Neural cell (in vitro differentiated cells): ENCODE measurements at regions not wholly inside any gene's neighbourhood (a gene's known extent, or its start where the extent isn't known, plus 50 kb on each side); places are given as distances from the start of the nearest gene placed in this dataset.

ENCODE experiments used
- H2AFZ ChIP-seq: fragments of 200-600, 300-800 bp; sonication (generic), shearing (Covaris generic); 2 replicates; pipeline ENCODE4 v1.6.0; 2014; ENCODE audit warnings: low read depth, mild to moderate bottlenecking, antibody characterized with exemption, low read length, moderate library complexity
- H3F3A ChIP-seq: fragments of 200-600 bp; shearing (Covaris generic); 2 replicates; pipeline ENCODE4 v1.6.1; 2016; ENCODE audit warnings: mild to moderate bottlenecking, moderate library complexity, mixed read lengths, antibody characterized with exemption, low read length; ENCODE audit not compliant: insufficient read depth, poor library complexity, severe bottlenecking
- H3K27ac ChIP-seq: fragments of 200-600, 300-800 bp; sonication (generic), shearing (Covaris generic); 2 replicates; pipeline ENCODE4 v1.5.1; 2014; ENCODE audit warnings: mild to moderate bottlenecking, low read length, moderate library complexity
- H3K27me3 ChIP-seq: fragments of 300-800, 200-600 bp; sonication (generic), shearing (Covaris generic); 2 replicates; pipeline ENCODE4 v1.6.0; 2014; ENCODE audit warnings: mild to moderate bottlenecking, low read depth, low read length, moderate library complexity; ENCODE audit not compliant: insufficient read depth
- H3K36me3 ChIP-seq: fragments of 300-800, 200-600 bp; sonication (generic), shearing (Covaris generic); 2 replicates; pipeline ENCODE4 v1.5.1; 2014; ENCODE audit warnings: mild to moderate bottlenecking, antibody characterized with exemption, low read length, moderate library complexity; ENCODE audit not compliant: insufficient read depth
- H3K4me2 ChIP-seq: fragments of 300-800, 200-600 bp; sonication (generic), shearing (Covaris generic); 2 replicates; pipeline ENCODE4 v1.6.0; 2014; ENCODE audit warnings: mild to moderate bottlenecking, low read length
- H3K4me3 ChIP-seq: fragments of 300-800, 200-600 bp; sonication (generic), shearing (Covaris generic); 2 replicates; pipeline ENCODE4 v1.5.1; 2014; ENCODE audit warnings: mild to moderate bottlenecking, low read length, moderate library complexity
- H3K79me2 ChIP-seq: fragments of 200-600 bp; shearing (Covaris generic); replicated peaks from 2 replicates; pipeline ENCODE4 v1.6.0; 2014; ENCODE audit warnings: mild to moderate bottlenecking, low read length, moderate library complexity; ENCODE audit not compliant: insufficient read depth
- H3K9ac ChIP-seq: fragments of 300-800, 200-600 bp; sonication (generic), shearing (Covaris generic); 2 replicates; pipeline ENCODE4 v1.6.1; 2016; ENCODE audit warnings: mild to moderate bottlenecking, low read length, mixed read lengths
- H3K9me2 ChIP-seq: fragments of 200-600 bp; shearing (Covaris generic); 2 replicates; pipeline ENCODE4 v1.6.1; 2016; ENCODE audit warnings: mild to moderate bottlenecking, low read length, mixed read lengths; ENCODE audit not compliant: insufficient read depth
- H3K9me3 ChIP-seq: fragments of 200-600, 300-800 bp; sonication (generic), shearing (Covaris generic); 2 replicates; pipeline ENCODE4 v1.6.1; 2016; ENCODE audit warnings: mild to moderate bottlenecking, mixed run types, low read length, moderate library complexity, mixed read lengths
- H4K20me1 ChIP-seq: fragments of 200-600 bp; shearing (Covaris generic); 2 replicates; pipeline ENCODE4 v1.6.1; 2016; ENCODE audit warnings: mild to moderate bottlenecking, mixed run types; ENCODE audit not compliant: insufficient read depth
- CTCF ChIP-seq: fragments of 450-650 bp; IDR thresholded peaks from 2 replicates; pipeline ENCODE4 v1.5.1; 2014; ENCODE audit warnings: antibody characterized with exemption, mild to moderate bottlenecking, moderate library complexity; ENCODE audit not compliant: poor library complexity, severe bottlenecking
- EP300 ChIP-seq: fragments of 450-650 bp; conservative IDR thresholded peaks from 2 replicates; pipeline ENCODE4 v1.6.1; 2014; ENCODE audit warnings: antibody characterized with exemption, mild to moderate bottlenecking, moderate library complexity; ENCODE audit not compliant: poor library complexity, severe bottlenecking
- EZH2 ChIP-seq: fragments of 200-600, 300-800 bp; shearing (Covaris generic), sonication (generic); IDR thresholded peaks from 2 replicates; pipeline ENCODE4 v1.6.1; 2014; ENCODE audit warnings: antibody characterized with exemption, low read length, borderline replicate concordance, mild to moderate bottlenecking; ENCODE audit not compliant: insufficient read depth, poor library complexity, severe bottlenecking
- MXI1 ChIP-seq: fragments of 450-650 bp; conservative IDR thresholded peaks from 2 replicates; pipeline ENCODE4 v1.6.1; 2014; ENCODE audit warnings: antibody characterized with exemption, mild to moderate bottlenecking; ENCODE audit not compliant: poor library complexity, severe bottlenecking
- POLR2AphosphoS5 ChIP-seq: IDR thresholded peaks from 2 replicates; pipeline ENCODE4 v1.6.1; 2012
- RAD21 ChIP-seq: fragments of 450-650 bp; conservative IDR thresholded peaks from 2 replicates; pipeline ENCODE4 v1.6.1; 2014; ENCODE audit warnings: antibody characterized with exemption, mild to moderate bottlenecking, moderate library complexity
- REST ChIP-seq: IDR thresholded peaks from 2 replicates; pipeline ENCODE4 v1.6.1; 2012; ENCODE audit warnings: borderline replicate concordance
- SMC3 ChIP-seq: fragments of 450-650 bp; conservative IDR thresholded peaks from 2 replicates; pipeline ENCODE4 v1.6.1; 2014; ENCODE audit warnings: antibody characterized with exemption, mild to moderate bottlenecking, moderate library complexity; ENCODE audit not compliant: poor library complexity
- TAF1 ChIP-seq: IDR thresholded peaks from 2 replicates; pipeline ENCODE4 v1.6.1; 2012; ENCODE audit warnings: low read depth

- no peaks in the 10 kb centered on the region for H3K9me3 ChIP-seq
- no peaks in the 10 kb centered on the region for H3K27me3 ChIP-seq
- H3K79me2 ChIP-seq: no peaks in the 10 kb centered on the region
- H3K4me2 ChIP-seq: no peak overlapping the region
- no peaks in the 10 kb centered on the region for H3K36me3 ChIP-seq
- no peak overlapping the region for H3K9ac ChIP-seq
- no peak for TF ChIP-seq EZH2
- no peak overlapping the region for H2AFZ ChIP-seq
- no peaks in the 10 kb centered on the region for H4K20me1 ChIP-seq
- no peak overlapping the region for H3K4me3 ChIP-seq
- H3K9me2 ChIP-seq: no peaks in the 10 kb centered on the region
- H3K27ac ChIP-seq: no peak overlapping the region
- H3F3A ChIP-seq: no peaks in the 10 kb centered on the region
Measured at GRCh38 chr2:78532762-78533379, 492.6 kb upstream of the REG3G start.

DNA sequence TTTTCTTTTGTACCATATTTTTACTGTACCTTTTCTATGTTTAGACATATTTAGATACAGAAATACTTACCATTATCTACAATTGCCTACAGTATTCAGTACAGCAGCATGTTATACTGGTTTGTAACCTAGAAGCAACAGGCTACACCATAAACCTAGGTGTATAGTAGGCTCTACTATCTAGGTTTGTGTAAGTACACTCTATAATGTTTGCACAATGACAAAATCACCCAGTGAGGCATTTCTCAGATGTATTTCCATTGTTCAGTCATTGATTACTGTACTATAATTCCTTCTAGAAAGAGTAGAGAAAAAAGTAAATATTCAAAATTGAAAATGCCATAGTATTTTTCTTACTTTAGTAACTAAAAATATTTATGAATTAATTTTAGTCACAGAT lies 490.1 kb upstream of the REG3G start:
- H3K79me2 ChIP-seq: no peaks in the 10 kb centered on the region
- no peak overlapping the region for H3K4me3 ChIP-seq
- H4K20me1 ChIP-seq: no peaks in the 10 kb centered on the region
- H3K27ac ChIP-seq: no peak overlapping the region
- H3K9me3 ChIP-seq: no peaks in the 10 kb centered on the region
- no peaks in the 10 kb centered on the region for H3F3A ChIP-seq
- no peak overlapping the region for H2AFZ ChIP-seq
- TF ChIP-seq RAD21 (no peak), TAF1 (no peak), EZH2 (no peak), POLR2AphosphoS5 (no peak), MXI1 (no peak), CTCF (no peak), REST (no peak), SMC3 (no peak)
- H3K9ac ChIP-seq: no peak overlapping the region
- no peaks in the 10 kb centered on the region for H3K36me3 ChIP-seq
- H3K4me2 ChIP-seq: no peak overlapping the region
- no peaks in the 10 kb centered on the region for H3K9me2 ChIP-seq
- no peaks in the 10 kb centered on the region for H3K27me3 ChIP-seq

GRCh38 chr2:78538322-78538721 lies 487.2 kb upstream of the REG3G start:
- no peak overlapping the region for H3K4me2 ChIP-seq
- no peaks in the 10 kb centered on the region for H3K36me3 ChIP-seq
- no peaks in the 10 kb centered on the region for H3K9me2 ChIP-seq
- no peaks in the 10 kb centered on the region for H3K79me2 ChIP-seq
- H4K20me1 ChIP-seq: no peaks in the 10 kb centered on the region
- no peak overlapping the region for H3K4me3 ChIP-seq
- no peaks in the 10 kb centered on the region for H3K27me3 ChIP-seq
- no peaks in the 10 kb centered on the region for H3K9me3 ChIP-seq
- TF ChIP-seq REST (no peak), EZH2 (no peak), EP300 (no peak), TAF1 (no peak), MXI1 (no peak), SMC3 (no peak), RAD21 (no peak), CTCF (no peak), POLR2AphosphoS5 (no peak)
- H3K27ac ChIP-seq: no peak overlapping the region
- no peak overlapping the region for H3K9ac ChIP-seq
- H2AFZ ChIP-seq: no peak overlapping the region
- H3F3A ChIP-seq: no peaks in the 10 kb centered on the region
